NCI-H524 (cell line): ENCODE measurements at regions not wholly inside any gene's neighbourhood (a gene's known extent, or its start where the extent isn't known, plus 50 kb on each side); places are given as distances from the start of the nearest gene placed in this dataset.

Source experiments
- DNase-seq, 2 experiments: peaks; one replicate each; lab custom pipeline; 2025; lab: John Stamatoyannopoulos, UW

GRCh38 chr9:1683951-1684350 is 331.2 kb upstream of the SMARCA2 start:
- no peak for DNase-seq

DNA sequence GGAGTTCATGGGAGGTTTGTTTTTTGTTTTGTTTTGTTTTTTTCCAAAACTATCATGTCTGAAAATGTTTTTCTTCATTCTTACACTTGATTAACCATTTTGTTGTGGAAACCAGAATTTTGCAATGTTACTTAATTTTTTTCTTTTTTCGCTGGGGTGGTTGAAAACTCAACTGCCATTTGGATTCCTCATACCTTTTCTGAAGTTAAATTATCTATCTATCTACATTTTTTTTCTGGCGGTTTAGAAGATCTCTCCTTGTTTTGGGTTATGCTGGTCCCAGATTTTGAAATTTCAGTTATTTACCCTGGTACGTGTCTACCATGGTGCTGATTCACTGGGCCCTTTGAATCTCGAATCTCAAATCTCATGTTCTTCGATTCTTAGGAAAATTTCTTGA is 316.2 kb upstream of the SMARCA2 start:
- no peak for DNase-seq

- no peak for DNase-seq
Measured at GRCh38 chr9:1701113-1701512, 314.0 kb upstream of the SMARCA2 start.

GRCh38 chr9:1702701-1703100 is 312.4 kb upstream of the SMARCA2 start:
- no peak for DNase-seq

DNA sequence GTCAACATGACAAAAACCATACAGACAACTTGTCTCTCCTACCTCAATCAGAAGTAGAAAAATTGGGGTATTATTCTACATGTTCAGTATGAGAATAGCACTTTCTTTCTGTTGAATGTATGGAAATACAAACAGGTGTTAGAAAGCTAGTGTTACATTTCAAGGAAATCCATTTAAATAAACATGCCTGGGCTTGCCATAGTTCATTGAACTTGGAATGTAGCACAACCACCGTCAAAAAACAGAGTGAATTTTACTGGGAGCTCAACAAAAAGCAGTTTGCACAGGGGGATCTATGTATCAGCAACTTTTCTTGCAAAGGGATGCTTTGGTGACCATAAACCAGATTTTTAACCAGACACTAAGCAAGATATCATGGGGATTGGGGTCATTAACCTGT is 307.9 kb upstream of the SMARCA2 start:
- DNase-seq, result peak in 1 of 2 experiments; percentile 27

DNA sequence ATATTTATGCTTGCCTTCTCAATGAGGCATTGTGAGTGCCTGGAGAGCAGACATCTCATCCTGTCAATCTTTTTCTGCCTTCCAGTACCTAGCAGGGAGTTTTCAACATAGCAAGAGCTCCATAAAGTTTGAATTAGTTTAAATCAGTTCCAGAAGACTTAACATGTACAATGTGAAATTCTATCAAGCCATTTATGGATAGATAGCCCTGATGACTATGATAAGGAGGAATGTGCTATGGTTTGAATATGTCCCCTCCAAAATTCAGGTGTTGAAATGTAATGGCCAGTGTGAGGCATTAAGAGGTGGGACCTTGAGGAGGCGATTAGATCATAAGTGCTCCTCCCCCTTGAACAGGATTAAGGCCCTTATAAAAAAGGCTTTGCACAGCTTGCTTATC is 306.9 kb upstream of the SMARCA2 start:
- peak; percentile 63 to 80 for DNase-seq

- peak; percentile 17 to 23 for DNase-seq
Measured at GRCh38 chr9:1709347-1709746, 305.8 kb upstream of the SMARCA2 start.

GRCh38 chr9:1712861-1713450 is 302.2 kb upstream of the SMARCA2 start:
- no peak for DNase-seq

DNA sequence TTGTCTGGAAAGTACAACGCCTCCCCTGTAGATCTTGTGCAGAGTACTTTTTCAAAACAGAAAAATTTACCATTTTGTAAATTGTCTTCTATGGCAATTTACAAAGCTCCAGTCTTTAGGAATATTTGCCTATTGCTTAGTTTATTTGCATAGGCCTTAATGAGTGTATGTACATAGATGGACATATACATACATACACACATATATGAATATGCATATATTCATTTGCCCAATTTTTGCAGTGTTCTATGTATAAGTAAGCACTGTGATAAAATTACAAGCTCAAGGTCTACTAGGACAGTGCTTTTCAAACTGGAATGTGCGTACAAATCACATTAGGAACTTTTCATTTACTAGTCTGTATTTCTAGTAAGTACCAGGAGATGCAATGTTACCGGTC is 301.3 kb upstream of the SMARCA2 start:
- no peak for DNase-seq

GRCh38 chr9:1717882-1718281 is 297.3 kb upstream of the SMARCA2 start:
- no peak for DNase-seq

GRCh38 chr9:1718836-1719235 is 296.3 kb upstream of the SMARCA2 start:
- no peak for DNase-seq

DNA sequence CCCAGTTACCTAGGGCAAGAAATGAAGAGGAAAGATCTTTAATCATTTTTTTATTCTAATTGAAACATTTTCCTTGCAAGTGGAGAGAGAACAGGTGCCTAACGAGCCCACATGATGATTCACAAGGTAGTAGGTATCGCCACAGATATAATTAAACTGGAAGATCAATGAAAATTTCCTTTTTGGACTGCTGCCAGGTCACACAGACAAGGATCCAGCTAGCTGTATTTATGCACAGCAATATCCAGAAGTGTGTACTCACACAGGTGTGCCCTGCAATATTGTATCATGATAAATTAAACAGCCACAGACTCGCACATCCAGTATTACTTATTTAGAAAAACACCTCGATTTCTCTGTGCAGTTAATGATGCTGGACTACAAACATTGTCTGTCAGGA is 294.0 kb upstream of the SMARCA2 start:
- DNase-seq, result no peak

- DNase-seq, result no peak
Measured at GRCh38 chr9:1722404-1722803, 292.7 kb upstream of the SMARCA2 start.

GRCh38 chr9:1723522-1724015 is 291.6 kb upstream of the SMARCA2 start:
- no peak for DNase-seq

GRCh38 chr9:1726993-1727759 is 288.0 kb upstream of the SMARCA2 start:
- DNase-seq, result peak; percentile 7 to 63

- no peak for DNase-seq
Measured at GRCh38 chr9:1729631-1730030, 285.5 kb upstream of the SMARCA2 start.

- DNase-seq, result peak in 1 of 2 experiments; percentile 22
Measured at GRCh38 chr9:1732670-1733069, 282.5 kb upstream of the SMARCA2 start.

DNA sequence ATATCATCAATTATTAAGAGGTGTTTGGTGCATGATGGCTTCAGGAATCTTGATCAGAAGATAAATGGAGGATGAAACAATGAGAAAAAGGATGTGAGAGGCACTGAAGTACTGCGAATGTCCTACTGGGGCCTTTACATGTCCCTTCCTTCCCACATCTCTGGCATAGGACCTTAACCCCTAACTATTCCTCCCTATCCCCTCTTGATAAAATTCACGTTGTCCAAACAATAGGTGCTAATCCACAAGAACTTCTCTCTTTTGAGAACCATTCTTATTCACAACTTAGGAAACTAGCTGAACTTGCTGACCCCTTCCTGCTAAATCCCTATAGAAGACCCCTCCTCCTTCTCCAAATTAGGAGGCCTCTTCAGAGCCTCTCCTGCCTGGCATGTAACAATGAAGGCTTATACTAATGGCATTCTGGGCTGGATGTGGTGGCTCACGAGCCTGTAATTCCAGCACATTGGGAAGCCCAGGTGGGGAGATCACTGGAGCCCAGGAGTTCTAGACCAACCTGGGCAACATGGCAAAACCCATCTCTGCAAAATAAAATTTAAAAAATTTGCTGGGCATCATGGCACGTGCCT is 276.5 kb upstream of the SMARCA2 start:
- no peak for DNase-seq

- DNase-seq, result peak in 1 of 2 experiments; percentile 49
Measured at GRCh38 chr9:1743121-1743960, 271.8 kb upstream of the SMARCA2 start.

DNA sequence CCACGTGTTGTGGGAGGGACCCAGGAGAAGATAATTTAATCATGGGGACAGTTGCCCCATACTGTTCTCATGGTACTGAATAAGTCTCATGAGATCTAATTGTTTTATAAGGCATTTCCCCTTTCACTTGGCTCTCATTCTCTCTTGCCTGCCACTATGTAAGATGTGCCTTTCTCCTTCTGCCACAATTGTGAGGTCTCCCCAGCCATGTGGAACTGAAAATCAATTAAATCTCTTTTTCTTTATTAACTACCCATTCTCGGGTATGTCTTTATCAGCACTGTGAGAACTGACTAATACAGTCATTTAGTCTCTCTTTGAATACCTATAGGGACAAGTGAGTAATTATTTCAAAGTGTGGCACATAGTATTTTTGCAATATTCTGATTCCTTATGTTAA is 269.2 kb upstream of the SMARCA2 start:
- no peak for DNase-seq

- no peak for DNase-seq
Measured at GRCh38 chr9:1747417-1747967, 267.7 kb upstream of the SMARCA2 start.

DNA sequence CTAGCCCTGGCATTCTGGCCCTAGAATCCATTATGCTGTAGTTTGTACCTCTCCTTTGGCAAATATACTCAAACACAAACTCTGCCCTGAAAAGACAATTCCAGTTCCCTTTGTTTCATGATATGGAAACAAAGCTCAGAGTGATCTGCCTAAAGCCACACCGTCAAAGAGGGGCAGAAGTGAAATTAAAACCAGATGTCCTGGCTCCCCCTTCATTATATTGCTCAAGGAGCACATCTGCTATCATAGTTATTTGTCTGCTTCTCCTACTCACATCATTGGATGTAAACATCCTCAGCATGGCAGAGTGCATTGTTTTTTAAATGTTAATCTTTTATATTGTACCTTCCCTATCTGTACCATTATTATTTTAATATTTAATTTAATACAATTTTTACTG is 266.7 kb upstream of the SMARCA2 start:
- DNase-seq, result peak in 1 of 2 experiments; percentile 70
